ENCODE measurements at regions not wholly inside any gene's neighbourhood (a gene's known extent, or its start where the extent isn't known, plus 50 kb on each side); places are given as distances from the start of the nearest gene placed in this dataset.

GRCh38 chr3:157876556-157876955 is 229.7 kb downstream of the SHOX2 start:
- Histone ChIP-seq H4K20me1 (ENCODE audit: control insufficient read depth, insufficient read depth, insufficient read length) (no peaks in the 10 kb centered on the region), H3K18ac (ENCODE audit: insufficient read length, low read depth, low read length) (no peak overlapping the region), H3K79me2 (ENCODE audit: insufficient read depth, low read length) (no peaks in the 10 kb centered on the region), H2BK15ac (ENCODE audit: low read depth, low read length) (no peak overlapping the region), H3K4ac (ENCODE audit: low read depth, low read length) (no peak overlapping the region), H4K91ac (ENCODE audit: insufficient read length, low read depth, low read length) (no peak overlapping the region), H2BK5ac (ENCODE audit: insufficient read length, low read length) (no peak overlapping the region), H3T11ph (ENCODE audit: low read length) (no peak overlapping the region), H3K4me1 (ENCODE audit: insufficient read depth, low read length) (no peaks in the 10 kb centered on the region), H4K5ac (ENCODE audit: insufficient read length, low read depth, low read length) (no peak overlapping the region), H2BK120ac (ENCODE audit: low read depth, low read length, poor library complexity, severe bottlenecking) (no peak overlapping the region), H3K4me2 (ENCODE audit: insufficient read depth, insufficient read length, low read length) (no peak overlapping the region), H3K23me2 (ENCODE audit: insufficient read length, low read depth, low read length, poor library complexity, severe bottlenecking) (no peaks in the 10 kb centered on the region), H2BK12ac (ENCODE audit: insufficient read length, low read depth, low read length) (no peak overlapping the region), H2AFZ (ENCODE audit: low read length) (no peak overlapping the region), H3K27ac (ENCODE audit: insufficient read length, low read depth, low read length) (no peak overlapping the region), H3K14ac (ENCODE audit: insufficient read depth, low read length) (no peak overlapping the region), H3K9ac (ENCODE audit: extremely low read depth, insufficient read length, low read length) (no peak overlapping the region), H3K27me3 (ENCODE audit: insufficient read depth, low read length) (no peaks in the 10 kb centered on the region), H2BK20ac (ENCODE audit: low read depth, low read length, poor library complexity, severe bottlenecking) (no peak overlapping the region), H2AK5ac (ENCODE audit: insufficient read length, low read length) (no peak overlapping the region), H4K8ac (replicated peaks; ENCODE audit: insufficient read length, low read depth, low read length) (no peak overlapping the region), H3K9me3 (ENCODE audit: control insufficient read depth, low read depth, low read length) (no peaks in the 10 kb centered on the region), H3K56ac (ENCODE audit: insufficient read length, low read depth, low read length) (no peak overlapping the region), H3K79me1 (ENCODE audit: insufficient read depth, low read depth, low read length, poor library complexity, severe bottlenecking) (no peaks in the 10 kb centered on the region), H3K23ac (ENCODE audit: insufficient read length, low read depth, low read length) (no peak overlapping the region)
- Mint-ChIP-seq H3K4me3 (no peak overlapping the region), H3K36me3 (ENCODE audit: insufficient read depth in 1 of 3, low read depth in 3 of 3) (peaks cover 5 to 20% (median 19%) of the 10 kb centered on the region in 3 experiments; a peak in 6 of 7 replicates), H3K27ac (no peak overlapping the region), H3K9me3 (peaks cover 30% of the 10 kb centered on the region in 2 experiments), H3K4me1 (no peaks in the 10 kb centered on the region), H3K27me3 (ENCODE audit: low read depth) (no peaks in the 10 kb centered on the region)
- DNase-seq: no peak
- WGBS (ENCODE audit: extremely low coverage, insufficient read length, low lambda C conversion rate): no CpG with 5 or more reads among the region's 2 CpGs
- no peak for TF ChIP-seq CTCF (conservative IDR thresholded peaks at IDR 0.05)

Measured in H9 (cell line).